K562 (cell line): ENCODE measurements at regions not wholly inside any gene's neighbourhood (a gene's known extent, or its start where the extent isn't known, plus 50 kb on each side); places are given as distances from the start of the nearest gene placed in this dataset.

Source experiments
- MYC ChIP-seq, 2 experiments: fragments of 250-450 bp in 1 of 2; sonication (Bioruptor Pico) in 1 of 2; IDR thresholded peaks; 2 replicates each; pipeline versions ENCODE4 v1.5.1 to v1.6.1; 2012 to 2021; ENCODE audit warnings: low read depth in 2 of 2, borderline replicate concordance in 1 of 2, improper control_type of control experiment in 1 of 2, low read length in 1 of 2, mild to moderate bottlenecking in 1 of 2, moderate library complexity in 1 of 2
- POLR2AphosphoS2 ChIP-seq: IDR thresholded peaks from 2 replicates; pipeline ENCODE4 v1.6.1; 2012; ENCODE audit warnings: low read length, improper control_type of control experiment
- RREB1 ChIP-seq: fragments of 250-450 bp; sonication (Bioruptor Pico); IDR thresholded peaks from 2 replicates; pipeline ENCODE4 v1.4.0; 2020
- TSC22D4 ChIP-seq: fragments of 450-650 bp; IDR thresholded peaks from 2 replicates; pipeline ENCODE4 v1.6.1; 2016; ENCODE audit warnings: missing genetic modification characterization, missing biosample characterization, control low read depth
- ZNF431 ChIP-seq: sonication (generic); formaldehyde crosslinking; IDR thresholded peaks from 2 replicates; pipeline ENCODE4 v1.8.0; 2022; ENCODE audit warnings: mild to moderate bottlenecking, missing genetic modification reagents
- ZNF609 ChIP-seq: sonication (generic); formaldehyde crosslinking; IDR thresholded peaks from 2 replicates; pipeline ENCODE4 v1.8.1; 2023; ENCODE audit warnings: missing genetic modification reagents, mild to moderate bottlenecking, borderline replicate concordance

- TF ChIP-seq ZNF609 (CRISPR knock-in tag) (no peak), MYC (IDR thresholded peaks at IDR 0.05; ENCODE audit: low read depth, low read length) (no peak), MYC (CRISPR knock-in tag; IDR thresholded peaks at IDR 0.05; ENCODE audit: borderline replicate concordance, low read depth) (no peak), ZNF431 (CRISPR knock-in tag) (no peak), POLR2AphosphoS2 (no peak), RREB1 (CRISPR knock-in tag) (no peak), TSC22D4 (tag) (no peak)
Observed at GRCh38 chr3:193929921-193930646, 205.9 kb upstream of the HES1 start (continued).
